ENCODE measurements at regions not wholly inside any gene's neighbourhood (a gene's known extent, or its start where the extent isn't known, plus 50 kb on each side); places are given as distances from the start of the nearest gene placed in this dataset.
"Not testable (repeated sequence)": the region's sequence is repeated elsewhere in the genome, so short reads cannot be mapped to it uniquely, and the experiment has no call there.

DNA sequence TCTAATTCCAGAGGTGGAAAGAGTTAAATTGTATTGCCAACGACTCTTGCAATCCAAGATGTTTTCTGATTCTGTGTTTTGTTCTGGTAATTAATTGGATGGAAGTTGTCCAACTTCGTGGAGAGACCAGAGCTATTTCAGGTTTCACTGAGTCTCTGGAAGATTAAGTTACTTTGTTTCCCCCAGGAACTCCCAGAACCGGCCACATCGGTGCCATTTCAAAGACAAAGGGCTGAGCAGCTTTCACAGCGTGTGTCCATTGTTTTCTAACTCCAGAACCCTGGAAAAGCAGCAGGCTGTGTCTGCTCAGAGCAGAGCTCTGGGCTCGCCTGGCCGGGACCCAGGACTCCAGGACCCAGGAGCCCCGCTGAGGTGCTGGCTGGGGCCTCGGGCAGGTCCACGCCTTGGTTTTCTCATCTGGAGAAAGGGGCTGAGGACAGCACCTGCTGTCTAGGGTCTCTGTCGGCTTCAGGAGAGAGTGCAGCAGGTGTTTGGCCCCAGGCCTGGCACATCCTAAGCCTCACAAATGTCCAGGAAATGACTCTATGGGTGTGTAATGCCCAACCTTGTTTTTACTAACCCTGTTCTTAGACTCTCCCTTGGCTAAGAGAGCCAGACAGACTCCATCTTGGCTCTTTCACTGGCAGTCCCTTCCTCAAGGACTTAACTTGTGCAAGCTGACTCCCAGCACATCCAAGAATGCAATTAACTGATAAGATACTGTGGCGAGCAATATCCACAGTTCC is 86.0 kb upstream of the SFSWAP start:
- not testable (repeated sequence) for H3K79me2 ChIP-seq (ENCODE audit: control insufficient read depth in 1 of 2, insufficient read depth in 2 of 2, low read length in 2 of 2); H2BK120ac ChIP-seq (replicated peaks; ENCODE audit: low read depth, low read length); H3K18ac ChIP-seq (ENCODE audit: extremely low read depth, low read length); H3K14ac ChIP-seq (ENCODE audit: insufficient read length); H4K20me1 ChIP-seq (replicated peaks in 1 of 2; ENCODE audit: control insufficient read depth in 1 of 2, insufficient read depth in 2 of 2, low read length in 2 of 2); H3K36me3 ChIP-seq (ENCODE audit: control insufficient read depth in 2 of 4, insufficient read depth in 4 of 4, low read length in 3 of 4); H3K27me3 ChIP-seq (replicated peaks in 1 of 4; ENCODE audit: control insufficient read depth in 3 of 4, extremely low read depth in 1 of 4, insufficient read depth in 3 of 4, low read length in 3 of 4); H3K23ac ChIP-seq (ENCODE audit: insufficient read length); H2AFZ ChIP-seq (ENCODE audit: low read length); H4K91ac ChIP-seq (replicated peaks; ENCODE audit: insufficient read length, low read length); H2BK12ac ChIP-seq (ENCODE audit: low read depth, low read length); H3K27ac ChIP-seq (ENCODE audit: low read depth, low read length); H3K23me2 ChIP-seq (ENCODE audit: low read depth, low read length); H2AK5ac ChIP-seq (ENCODE audit: low read depth, low read length); H4K8ac ChIP-seq (ENCODE audit: extremely low read depth, insufficient read depth, low read length); H3K56ac ChIP-seq (replicated peaks; ENCODE audit: insufficient read length, low read depth, low read length); H3K4ac ChIP-seq (replicated peaks; ENCODE audit: insufficient read length, low read depth, low read length); H3K9me3 ChIP-seq (ENCODE audit: insufficient read depth in 2 of 2, low read depth in 1 of 2, low read length in 1 of 2); H2BK15ac ChIP-seq (ENCODE audit: low read length); H3K9ac ChIP-seq (replicated peaks in 1 of 4; ENCODE audit: extremely low read depth in 1 of 4, low read depth in 3 of 4, low read length in 3 of 4); H4K5ac ChIP-seq (ENCODE audit: insufficient read length, low read depth, low read length); H3K79me1 ChIP-seq (ENCODE audit: low read depth, low read length); H2BK20ac ChIP-seq (ENCODE audit: low read length)
- H2BK5ac ChIP-seq (ENCODE audit: low read depth, low read length), result peak overlapping the region; percentile 93; the same call in 1 of the 2 replicates
- peak overlapping the region; percentile 37 to 52; a peak in 3 of 4 replicates for H3K4me2 ChIP-seq (ENCODE audit: insufficient read depth in 1 of 2, low read depth in 2 of 2, low read length in 2 of 2)
- DNase-seq (ENCODE audit: low read depth in 1 of 2, low spot score in 2 of 2) (peak in 1 of 2 experiments; percentile 13), FAIRE-seq (peak; percentile 42)
- peaks cover 0 to 34% (median 21%) of the 10 kb centered on the region in 4 experiments; a peak in 6 of 7 replicates for H3K4me1 ChIP-seq (replicated peaks in 1 of 4; ENCODE audit: control insufficient read depth in 3 of 4, insufficient read depth in 4 of 4, low read length in 3 of 4)
- WGBS, 2 experiments (ENCODE audit: extremely low coverage in 1 of 2, insufficient coverage in 1 of 2, insufficient read length in 1 of 2, insufficient replicate concordance in 2 of 2, low coverage in 1 of 2, low lambda C conversion rate in 2 of 2, missing lambda C conversion rate in 1 of 2), result 23% methylated on average over 12 of the region's 12 CpGs; no CpG with 5 or more reads in 1 of the 2 experiments
- POLR2A ChIA-PET (ENCODE audit: partially characterized antibody), result interaction anchor here (1.1 to 1.3 kb wide), 2 partner anchors 86 to 282 kb away, joined by 3 to 4 read pairs; partner anchors contain the start of gene SFSWAP
- CTCF ChIA-PET (ENCODE audit: partially characterized antibody), result interaction anchor here (0.7 to 1.3 kb wide), 2 partner anchors 283 to 709 kb away, joined by 3 to 4 read pairs; no protein-coding TSS in a partner anchor
- peak overlapping the region in 1 of 4 experiments; percentile 35; a peak in 1 of 8 replicates for H3K4me3 ChIP-seq (ENCODE audit: extremely low read depth in 1 of 4, insufficient read depth in 2 of 4, low read depth in 3 of 4, low read length in 4 of 4)
- TF ChIP-seq TCF12 (IDR thresholded peaks at IDR 0.05; ENCODE audit: low read depth, low read length), result 0 out of 2 replicates have a peak, but pooled peaks have one; percentile 4
- peak; percentile 97 for TF ChIP-seq NANOG (IDR thresholded peaks at IDR 0.05; ENCODE audit: insufficient read depth, low read depth, low read length, poor library complexity, severe bottlenecking)

Measured in H1 (cell line).